Panc1 (cell line): ENCODE measurements at regions not wholly inside any gene's neighbourhood (a gene's known extent, or its start where the extent isn't known, plus 50 kb on each side); places are given as distances from the start of the nearest gene placed in this dataset.

Source experiments
- ATAC-seq: fragments of 200-7000 bp; cut with Tn5 transposase; 2 replicates; pipeline ENCODE4 v1.9.1; 2020; ENCODE audit warnings: mild to moderate bottlenecking, moderate library complexity
- BruUV-seq: library from RNA; stranded (reverse); fragments of 400-500 nt; replicated peaks from 2 replicates; lab custom pipeline; 2021; lab: Mats Ljungman, UMichigan
- CTCF ChIA-PET: fragments of 300-600 bp; sonication (Branson Sonifier 250); formaldehyde crosslinking; loops from one replicate; lab custom pipeline; 2022; ENCODE audit warnings: antibody characterized with exemption; lab: Charles Lee
- POLR2A ChIA-PET: fragments of 300-600 bp; sonication (Branson Sonifier 250); formaldehyde crosslinking; loops from one replicate; lab custom pipeline; 2022; ENCODE audit warnings: antibody characterized with exemption; lab: Charles Lee
- DNase-seq: peaks from one replicate; pipeline ENCODE4 v3.0.0-alpha.2; 2010; ENCODE audit warnings: low read depth, low spot score
- H3K27ac ChIP-seq: 2 replicates; pipeline ENCODE4 v1.5.1; 2011; ENCODE audit warnings: mild to moderate bottlenecking, low read length, inconsistent platforms
- H3K27me3 ChIP-seq: fragments of 200-500 bp; sonication (Bioruptor generic); 2 replicates; pipeline ENCODE4 v1.6.0; 2014; ENCODE audit warnings: low read length, inconsistent platforms; ENCODE audit not compliant: control insufficient read depth, insufficient read depth
- H3K36me3 ChIP-seq: fragments of 200-500 bp; sonication (Bioruptor generic); 2 replicates; pipeline ENCODE4 v1.5.1; 2014; ENCODE audit warnings: inconsistent platforms, mild to moderate bottlenecking, low read length, moderate library complexity; ENCODE audit not compliant: control insufficient read depth, insufficient read depth
- H3K4me1 ChIP-seq: 2 replicates; pipeline ENCODE4 v1.5.1; 2011; ENCODE audit warnings: inconsistent platforms, mild to moderate bottlenecking, low read length, moderate library complexity; ENCODE audit not compliant: control insufficient read depth, insufficient read depth
- H3K4me3 ChIP-seq, 2 experiments: 2 replicates each; pipeline ENCODE4 v1.5.1; 2011 to 2012; ENCODE audit warnings: low read depth in 2 of 2, low read length in 2 of 2, mild to moderate bottlenecking in 2 of 2, inconsistent platforms in 1 of 2, moderate library complexity in 1 of 2
- H3K9me3 ChIP-seq: fragments of 200-500 bp; sonication (Bioruptor generic); 2 replicates; pipeline ENCODE4 v1.5.1; 2014; ENCODE audit warnings: low read depth, mild to moderate bottlenecking, inconsistent platforms, low read length, moderate library complexity; ENCODE audit not compliant: control insufficient read depth, insufficient read depth
- CTCF ChIP-seq: fragments of 450-650 bp; IDR thresholded peaks from 2 replicates; pipeline ENCODE4 v1.5.1; 2017; ENCODE audit warnings: mild to moderate bottlenecking
- POLR2AphosphoS5 ChIP-seq: IDR thresholded peaks from 2 replicates; pipeline ENCODE4 v1.6.1; 2012; ENCODE audit warnings: mild to moderate bottlenecking, low read depth, low read length, moderate library complexity
- REST ChIP-seq, 2 experiments: IDR thresholded peaks; 2 replicates each; pipeline ENCODE4 v1.6.1; 2011 to 2012; ENCODE audit warnings: low read depth in 2 of 2, control low read depth in 1 of 2, low read length in 1 of 2, mild to moderate bottlenecking in 1 of 2, moderate library complexity in 1 of 2; ENCODE audit not compliant: insufficient read depth in 1 of 2
- SIN3A ChIP-seq: IDR thresholded peaks from 2 replicates; pipeline ENCODE4 v1.6.1; 2012; ENCODE audit warnings: low read depth, mild to moderate bottlenecking, low read length, moderate library complexity, borderline replicate concordance; ENCODE audit not compliant: insufficient read depth
- TCF7L2 ChIP-seq: IDR thresholded peaks from 2 replicates; pipeline ENCODE4 v1.6.1; 2011; ENCODE audit warnings: mild to moderate bottlenecking, low read depth, low read length, inconsistent platforms
- in situ Hi-C: cut with HindIII; loops from 2 replicates; pipeline ENCODE4 v1.10.0; 2016; ENCODE audit warnings: low sequenced_read_pairs, low pct_unique_long_range_greater_than_20kb
- intact Hi-C: fragments of 100-400 bp; cut with micrococcal nuclease; formaldehyde crosslinking; loops from one replicate; pipeline ENCODE4 v1.10.0; 2022; ENCODE audit not compliant: unreplicated experiment

- Histone ChIP-seq H3K9me3 (no peaks in the 10 kb centered on the region), H3K27me3 (peaks cover 6% of the 10 kb centered on the region; the same call in 1 of the 2 replicates), H3K4me3 (no peak overlapping the region), H3K27ac (no peak overlapping the region), H3K4me1 (no peaks in the 10 kb centered on the region), H3K36me3 (no peaks in the 10 kb centered on the region)
- CTCF ChIA-PET: no interaction called here
- DNase-seq (no peak), ATAC-seq (no peak)
- BruUV-seq: no TSS peak
- no peak for TF ChIP-seq POLR2AphosphoS5
- no peak for TF ChIP-seq CTCF
- TF ChIP-seq SIN3A: no peak
- TF ChIP-seq TCF7L2: no peak
- no peak for TF ChIP-seq REST (IDR thresholded peaks at IDR 0.05; ENCODE audit: insufficient read depth in 1 of 2, low read depth in 2 of 2, low read length in 1 of 2)
- POLR2A ChIA-PET: no interaction called here
- intact Hi-C loops: no loop called here
- in situ Hi-C loops: no loop called here
Observed at GRCh38 chr5:77944757-77945340, 168.7 kb upstream of the TBCA start.

- DNase-seq (no peak), ATAC-seq (no peak)
- Histone ChIP-seq H3K36me3 (no peaks in the 10 kb centered on the region), H3K4me3 (no peak overlapping the region), H3K27me3 (peaks cover 6% of the 10 kb centered on the region; the same call in 1 of the 2 replicates), H3K27ac (no peak overlapping the region), H3K4me1 (no peaks in the 10 kb centered on the region), H3K9me3 (no peaks in the 10 kb centered on the region)
- TF ChIP-seq POLR2AphosphoS5: no peak
- no peak for TF ChIP-seq TCF7L2
- TF ChIP-seq CTCF: no peak
- no peak for TF ChIP-seq SIN3A
- no peak for TF ChIP-seq REST (IDR thresholded peaks at IDR 0.05; ENCODE audit: insufficient read depth in 1 of 2, low read depth in 2 of 2, low read length in 1 of 2)
- CTCF ChIA-PET: no interaction called here
- POLR2A ChIA-PET: no interaction called here
- in situ Hi-C loops (no loop called here), intact Hi-C loops (no loop called here)
- no TSS peak for BruUV-seq
Observed at GRCh38 chr5:77943851-77944250, 167.7 kb upstream of the TBCA start.
